Chondrocyte (in vitro differentiated cells): ENCODE measurements at regions not wholly inside any gene's neighbourhood (a gene's known extent, or its start where the extent isn't known, plus 50 kb on each side); places are given as distances from the start of the nearest gene placed in this dataset.

ENCODE experiments used
- DNase-seq: peaks from one replicate; pipeline ENCODE4 v3.0.0; 2021; ENCODE audit warnings: mixed read lengths, low spot score
- H3K27ac Mint-ChIP-seq: one replicate; pipeline ENCODE4 v1.8.0; 2021; ENCODE audit warnings: mild to moderate bottlenecking, moderate library complexity, mixed read lengths; ENCODE audit not compliant: unreplicated experiment
- H3K27me3 Mint-ChIP-seq: 2 replicates; pipeline ENCODE4 v1.8.0; 2021; ENCODE audit warnings: low read depth, mixed read lengths
- H3K36me3 Mint-ChIP-seq: 2 replicates; pipeline ENCODE4 v1.8.0; 2021; ENCODE audit warnings: low read depth, mixed read lengths
- H3K4me1 Mint-ChIP-seq: 2 replicates; pipeline ENCODE4 v1.8.0; 2021; ENCODE audit warnings: low read depth, mild to moderate bottlenecking, mixed read lengths
- H3K4me3 Mint-ChIP-seq: one replicate; pipeline ENCODE4 v1.8.0; 2021; ENCODE audit warnings: mild to moderate bottlenecking, moderate library complexity, mixed read lengths; ENCODE audit not compliant: unreplicated experiment
- H3K9me3 Mint-ChIP-seq: 2 replicates; pipeline ENCODE4 v1.8.0; 2021; ENCODE audit warnings: low read depth, mixed read lengths
- TF ChIP-seq, protein P1 (sequence below): fragments of 200-600 bp; sonication (generic); IDR thresholded peaks from 2 replicates; pipeline ENCODE4 v1.5.0; 2021; ENCODE audit warnings: antibody characterized with exemption, mild to moderate bottlenecking, moderate library complexity

DNA sequence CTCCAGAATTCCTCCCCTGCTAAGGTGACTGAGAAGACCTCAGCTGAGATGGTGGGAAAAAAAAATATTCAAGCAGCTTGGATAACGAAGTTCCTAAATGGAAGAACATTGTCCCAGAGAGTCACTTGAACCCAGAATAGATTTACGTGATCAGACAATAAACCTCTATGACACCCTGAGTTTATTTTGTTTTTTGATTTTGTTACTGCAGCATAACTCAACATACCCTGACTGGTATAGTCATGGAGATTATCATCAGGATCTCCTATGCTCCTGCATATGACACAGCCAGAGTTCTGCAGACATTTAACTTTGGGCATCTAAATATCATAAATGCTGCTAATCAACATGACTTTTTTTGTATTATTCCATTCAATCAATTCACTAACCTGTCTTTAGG is 282.9 kb downstream of the RASEF start:
- no peaks in the 10 kb centered on the region for H3K4me1 Mint-ChIP-seq
- no peaks in the 10 kb centered on the region for H3K36me3 Mint-ChIP-seq
- no peak overlapping the region for H3K4me3 Mint-ChIP-seq
- TF ChIP-seq, protein P1, sequence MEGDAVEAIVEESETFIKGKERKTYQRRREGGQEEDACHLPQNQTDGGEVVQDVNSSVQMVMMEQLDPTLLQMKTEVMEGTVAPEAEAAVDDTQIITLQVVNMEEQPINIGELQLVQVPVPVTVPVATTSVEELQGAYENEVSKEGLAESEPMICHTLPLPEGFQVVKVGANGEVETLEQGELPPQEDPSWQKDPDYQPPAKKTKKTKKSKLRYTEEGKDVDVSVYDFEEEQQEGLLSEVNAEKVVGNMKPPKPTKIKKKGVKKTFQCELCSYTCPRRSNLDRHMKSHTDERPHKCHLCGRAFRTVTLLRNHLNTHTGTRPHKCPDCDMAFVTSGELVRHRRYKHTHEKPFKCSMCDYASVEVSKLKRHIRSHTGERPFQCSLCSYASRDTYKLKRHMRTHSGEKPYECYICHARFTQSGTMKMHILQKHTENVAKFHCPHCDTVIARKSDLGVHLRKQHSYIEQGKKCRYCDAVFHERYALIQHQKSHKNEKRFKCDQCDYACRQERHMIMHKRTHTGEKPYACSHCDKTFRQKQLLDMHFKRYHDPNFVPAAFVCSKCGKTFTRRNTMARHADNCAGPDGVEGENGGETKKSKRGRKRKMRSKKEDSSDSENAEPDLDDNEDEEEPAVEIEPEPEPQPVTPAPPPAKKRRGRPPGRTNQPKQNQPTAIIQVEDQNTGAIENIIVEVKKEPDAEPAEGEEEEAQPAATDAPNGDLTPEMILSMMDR: no peak
- DNase-seq: no peak
- H3K27me3 Mint-ChIP-seq: no peaks in the 10 kb centered on the region
- peaks cover 12% of the 10 kb centered on the region for H3K9me3 Mint-ChIP-seq
- H3K27ac Mint-ChIP-seq: no peak overlapping the region

DNA sequence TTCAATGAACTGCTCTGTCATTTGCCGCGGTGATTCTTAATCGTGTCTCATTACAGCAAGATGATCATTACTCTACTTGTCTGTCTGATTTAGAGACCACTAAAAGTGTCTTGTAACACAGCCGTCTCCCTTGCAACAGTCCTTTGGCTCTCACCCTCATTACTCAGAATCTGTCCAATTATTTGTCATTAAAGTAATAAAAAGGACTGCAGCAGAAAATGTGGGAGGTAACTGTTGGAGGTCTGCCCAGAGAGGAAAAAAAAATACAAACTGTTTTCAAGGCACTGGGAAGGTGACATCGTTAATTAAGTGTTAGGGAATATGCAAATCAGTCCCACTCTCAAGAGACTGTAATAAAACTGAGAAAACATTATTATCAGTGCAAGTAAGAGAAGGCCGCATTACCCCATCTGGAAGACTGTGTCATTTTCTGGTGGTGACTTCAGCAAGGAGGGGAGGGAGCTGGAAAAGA is 281.0 kb downstream of the RASEF start:
- Mint-ChIP-seq H3K9me3 (peaks cover 12% of the 10 kb centered on the region), H3K27ac (no peak overlapping the region), H3K36me3 (no peaks in the 10 kb centered on the region), H3K4me3 (no peak overlapping the region), H3K4me1 (no peaks in the 10 kb centered on the region), H3K27me3 (no peaks in the 10 kb centered on the region)
- DNase-seq: no peak
- TF ChIP-seq, protein P1: no peak

DNA sequence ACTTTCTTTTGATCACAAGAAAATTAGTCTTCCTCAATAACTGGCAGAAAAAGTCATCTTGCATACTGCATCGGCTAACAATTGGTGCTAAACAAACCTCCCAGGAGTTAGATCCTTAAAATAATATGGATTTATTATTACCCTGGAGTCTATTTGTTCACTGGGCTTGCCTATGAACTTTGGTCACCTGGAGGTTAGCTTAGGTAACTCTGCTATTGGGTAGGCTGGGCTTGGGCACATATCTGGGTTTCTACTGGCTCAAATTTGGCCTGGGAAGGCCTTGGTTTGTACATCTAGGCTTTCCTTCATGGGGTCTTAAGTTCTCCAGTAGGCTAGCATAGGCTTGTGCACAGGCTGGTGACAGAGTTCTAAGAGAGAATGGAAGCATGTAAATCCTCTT is 279.9 kb downstream of the RASEF start:
- no peaks in the 10 kb centered on the region for H3K27me3 Mint-ChIP-seq
- H3K9me3 Mint-ChIP-seq: peaks cover 12% of the 10 kb centered on the region
- no peak for DNase-seq
- H3K36me3 Mint-ChIP-seq: no peaks in the 10 kb centered on the region
- TF ChIP-seq, protein P1: no peak
- H3K27ac Mint-ChIP-seq: no peak overlapping the region
- H3K4me1 Mint-ChIP-seq: no peaks in the 10 kb centered on the region
- no peak overlapping the region for H3K4me3 Mint-ChIP-seq

DNA sequence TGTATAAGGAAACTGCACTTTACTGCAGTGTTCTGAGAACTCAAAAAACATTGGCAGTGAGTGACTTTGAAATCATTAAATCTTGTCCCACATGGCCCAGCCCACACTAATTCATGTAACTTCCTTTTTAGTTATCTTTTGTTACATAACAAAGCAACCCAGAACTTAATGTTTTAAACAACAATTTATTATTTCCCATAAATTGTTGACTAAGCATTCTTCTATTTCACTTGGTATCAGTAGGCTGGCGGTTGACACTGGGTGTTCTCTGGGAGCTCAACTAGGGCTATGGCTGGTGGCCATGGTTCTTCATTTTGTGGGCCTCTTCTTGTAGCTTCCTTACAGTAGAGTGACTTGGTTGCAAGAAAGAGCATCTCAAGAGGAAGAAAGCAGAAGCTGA is 278.4 kb downstream of the RASEF start:
- H3K27ac Mint-ChIP-seq: no peak overlapping the region
- no peaks in the 10 kb centered on the region for H3K4me1 Mint-ChIP-seq
- no peak overlapping the region for H3K4me3 Mint-ChIP-seq
- H3K27me3 Mint-ChIP-seq: no peaks in the 10 kb centered on the region
- peaks cover 12% of the 10 kb centered on the region for H3K9me3 Mint-ChIP-seq
- H3K36me3 Mint-ChIP-seq: no peaks in the 10 kb centered on the region
- no peak for DNase-seq
- TF ChIP-seq, protein P1: no peak

DNA sequence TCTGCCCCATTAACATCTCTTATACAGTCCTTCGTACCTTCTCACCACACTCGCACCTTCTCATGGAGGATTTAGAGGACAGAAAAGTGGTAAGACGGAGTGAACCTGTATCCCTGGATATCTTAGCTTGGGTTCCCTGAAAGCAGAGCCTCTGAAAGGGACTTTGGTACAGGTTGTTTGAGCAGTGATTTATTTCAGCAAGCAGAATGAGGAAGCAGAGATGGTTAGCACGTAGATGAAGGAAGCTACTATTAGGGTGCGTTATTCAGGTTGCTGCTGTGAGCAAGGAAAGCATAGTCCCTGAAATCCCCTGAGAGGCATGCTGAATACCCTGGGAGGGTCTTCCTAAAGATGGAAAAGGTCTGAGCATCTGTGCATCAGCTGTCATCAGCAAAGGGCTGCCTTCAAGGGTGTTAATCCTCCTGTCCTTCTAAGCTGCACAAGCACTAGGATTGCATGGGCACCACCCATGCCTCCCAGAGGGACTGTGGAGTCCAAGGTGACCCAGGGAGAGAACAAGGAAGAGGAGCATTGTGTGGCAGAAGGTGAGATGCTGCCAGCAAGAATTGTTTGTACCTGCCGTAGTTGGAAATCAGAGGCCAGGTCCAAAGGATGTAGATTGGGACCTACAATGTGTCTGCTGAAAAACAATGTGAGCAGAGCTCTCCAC is 273.7 kb downstream of the RASEF start:
- Mint-ChIP-seq H3K36me3 (no peaks in the 10 kb centered on the region), H3K27ac (no peak overlapping the region), H3K4me3 (no peak overlapping the region), H3K4me1 (no peaks in the 10 kb centered on the region), H3K9me3 (peaks cover 2% of the 10 kb centered on the region), H3K27me3 (no peaks in the 10 kb centered on the region)
- TF ChIP-seq, protein P1: no peak
- DNase-seq: no peak
